Cardiac fibroblast (primary cell): ENCODE measurements at regions not wholly inside any gene's neighbourhood (a gene's known extent, or its start where the extent isn't known, plus 50 kb on each side); places are given as distances from the start of the nearest gene placed in this dataset.

Experiments
- DNase-seq, 2 donors: peaks; one replicate each; pipeline versions ENCODE4 v3.0.0 to v3.0.0-alpha.2; 2010; ENCODE audit warnings: low read depth in 2 of 2
- H3K4me3 ChIP-seq, 2 donors: replicated peaks in 1 of 2; 1 replicate in 1 of 2; 2 replicates in 1 of 2; pipeline ENCODE4 v1.5.1; 2011; ENCODE audit warnings: low read depth in 2 of 2, low read length in 2 of 2, mild to moderate bottlenecking in 2 of 2, moderate library complexity in 1 of 2
- CTCF ChIP-seq: IDR thresholded peaks from one replicate; pipeline ENCODE4 v1.5.1; 2011; ENCODE audit warnings: low read depth, mild to moderate bottlenecking, low read length, inconsistent platforms

GRCh38 chr16:82425661-82426060 is 201.1 kb upstream of the CDH13 start:
- TF ChIP-seq CTCF, result no peak
- H3K4me3 ChIP-seq, result no peak overlapping the region
- DNase-seq, result peak in 1 of 2 donors; percentile 2

- H3K4me3 ChIP-seq, result no peak overlapping the region
- DNase-seq, result no peak
- TF ChIP-seq CTCF, result no peak
These were observed 204.9 kb upstream of the CDH13 start for GRCh38 chr16:82421851-82422250.

GRCh38 chr16:82419332-82419731 is 207.4 kb upstream of the CDH13 start:
- TF ChIP-seq CTCF, result no peak
- no peak for DNase-seq
- H3K4me3 ChIP-seq, result no peak overlapping the region

GRCh38 chr16:82414476-82414875 is 212.3 kb upstream of the CDH13 start:
- H3K4me3 ChIP-seq, result no peak overlapping the region
- no peak for DNase-seq
- no peak for TF ChIP-seq CTCF

GRCh38 chr16:82412770-82413169 is 214.0 kb upstream of the CDH13 start:
- DNase-seq, result no peak
- no peak overlapping the region for H3K4me3 ChIP-seq
- no peak for TF ChIP-seq CTCF

- H3K4me3 ChIP-seq, result no peak overlapping the region
- no peak for DNase-seq
- TF ChIP-seq CTCF, result no peak
These were observed 221.0 kb upstream of the CDH13 start for GRCh38 chr16:82405736-82406135.

- H3K4me3 ChIP-seq, result no peak overlapping the region
- TF ChIP-seq CTCF, result no peak
- DNase-seq, result no peak
These were observed 222.0 kb upstream of the CDH13 start for GRCh38 chr16:82404586-82405315.
